Heart left ventricle (tissue), 16 donors: ENCODE measurements at regions not wholly inside any gene's neighbourhood (a gene's known extent, or its start where the extent isn't known, plus 50 kb on each side); places are given as distances from the start of the nearest gene placed in this dataset.

Experiments
- ATAC-seq, 4 donors: fragments of 200-7000 bp; cut with Tn5 transposase; one replicate each; pipeline ENCODE4 v1.9.1; 2020 to 2022; ENCODE audit warnings: moderate library complexity in 4 of 4, mild to moderate bottlenecking in 3 of 4, moderate number of reproducible peaks in 1 of 4
- DNase-seq, 5 donors: peaks; one replicate each; pipeline ENCODE4 v3.0.0-alpha.2; 2020
- H3K27ac ChIP-seq, 12 donors: fragments of 200-600 bp; sonication (generic) in 4 of 12; one replicate each; pipeline versions ENCODE4 v1.5.0 to v1.8.0; 2016 to 2022; ENCODE audit warnings: mild to moderate bottlenecking in 2 of 12
- H3K27me3 ChIP-seq, 9 donors: fragments of 200-600 bp; sonication (generic) in 2 of 9; one replicate each; pipeline versions ENCODE4 v1.5.1 to v1.8.0; 2016 to 2022; ENCODE audit warnings: mild to moderate bottlenecking in 3 of 9
- H3K36me3 ChIP-seq, 9 donors: fragments of 200-600 bp; sonication (generic) in 2 of 9; one replicate each; pipeline versions ENCODE4 v1.5.0 to v1.8.0; 2018 to 2022; ENCODE audit warnings: mild to moderate bottlenecking in 2 of 9
- H3K4me1 ChIP-seq, 12 donors: fragments of 200-600 bp; sonication (generic) in 4 of 12; one replicate each; pipeline versions ENCODE4 v1.5.0 to v1.8.0; 2016 to 2022; ENCODE audit warnings: mild to moderate bottlenecking in 3 of 12
- H3K4me3 ChIP-seq, 12 donors: fragments of 200-600 bp; sonication (generic) in 4 of 12; one replicate each; pipeline versions ENCODE4 v1.5.0 to v1.8.0; 2017 to 2022; ENCODE audit warnings: mild to moderate bottlenecking in 9 of 12, moderate library complexity in 4 of 12
- H3K9me3 ChIP-seq, 12 donors: fragments of 200-600 bp; sonication (generic) in 4 of 12; one replicate each; pipeline versions ENCODE4 v1.5.0 to v1.8.0; 2016 to 2022; ENCODE audit warnings: mild to moderate bottlenecking in 1 of 12
- CTCF ChIP-seq, 12 donors: fragments of 200-600 bp; sonication (generic) in 4 of 12; IDR thresholded peaks; one replicate each; pipeline versions ENCODE4 v1.5.0 to v1.8.0; 2018 to 2022; ENCODE audit warnings: antibody characterized with exemption in 12 of 12, mild to moderate bottlenecking in 5 of 12
- POLR2A ChIP-seq, 2 donors: fragments of 450-650 bp; IDR thresholded peaks; one replicate each; pipeline ENCODE4 v1.6.1; 2017; ENCODE audit warnings: antibody characterized with exemption in 2 of 2, mild to moderate bottlenecking in 2 of 2, moderate library complexity in 2 of 2
- WGBS, 4 donors: extraction: QIAGEN DNeasy Blood & Tissue Kit in 2 of 4; methylation state at CpG; one replicate each; pipeline versions ENCODE4 v1.1.5 to v1.1.7; 2013 to 2018; 5-methylcytosine and 5-hydroxymethylcytosine counted together
- intact Hi-C, 10 donors: fragments of 100-400 bp; cut with DNase I; formaldehyde crosslinking; loops; one replicate each; pipeline versions ENCODE4 v1.11.1 to v1.14.2; 2022
- donor health status: ischemic (EF 13 %, LVEDD 7.1; RV severe dilation, severe dysfunction).
- donor health status: healthy with polysubstance abuse.
- donor health status: DM: no; HTN: yes; CAD: no.
- donor health status: DM: no; HTN: no; CAD: no.
- donor health status: ischemic (EF 25% LVEDD 6.9; RV normal size, moderate dysfunction).
- donor health status: ischemic (EF 25% LVEDD 5.7; RV mildly dilated, moderate dysfunction).
- donor health status: healthy.
- donor health status: DM: yes; HTN: yes; CAD: no.
- donor health status: ischemic (EF 35%, LVEDD 5.7; RV mildly dilated, moderate dysfunction).
- donor health status: nonischemic (EF 11% LVEDD 7.7; RV severe dilation, severe dysfunction).
- donor health status: DM: yes; HTN: yes; CAD: no.
- donor health status: PGD.
- donor health status: ischemic (EF 29% LVEDD 5.4; RV normal size, mild dysfunction).
- donor health status: nonischemic (EF 23%, LVEDD 6.1; RV moderate dilation, normal function).

GRCh38 chr13:81577601-81578195, 1236.8 kb upstream of the SPRY2 start:
- H3K9me3 ChIP-seq: no peaks in the 10 kb centered on the region
- no peaks in the 10 kb centered on the region for H3K4me1 ChIP-seq
- no peaks in the 10 kb centered on the region for H3K36me3 ChIP-seq
- no peak overlapping the region for H3K4me3 ChIP-seq
- H3K27ac ChIP-seq: no peak overlapping the region
- ATAC-seq (no peak), DNase-seq (no peak)
- no peaks in the 10 kb centered on the region for H3K27me3 ChIP-seq
- WGBS, 4 donors: 15 to 27% (median 24%) methylated on average over 2 of the region's 2 CpGs
- TF ChIP-seq CTCF (IDR thresholded peaks at IDR 0.05) (no peak), POLR2A (IDR thresholded peaks at IDR 0.05) (no peak)
- intact Hi-C loops: no loop called here

GRCh38 chr13:81568824-81569223, 1227.9 kb upstream of the SPRY2 start:
- Histone ChIP-seq H3K36me3 (no peaks in the 10 kb centered on the region), H3K4me1 (no peaks in the 10 kb centered on the region), H3K27ac (no peak overlapping the region), H3K9me3 (peaks cover 0 to 2% (median 0%) of the 10 kb centered on the region in 12 donors), H3K4me3 (no peak overlapping the region), H3K27me3 (no peaks in the 10 kb centered on the region)
- 59 to 65% (median 60%) methylated on average over 3 of the region's 3 CpGs for WGBS, 4 donors
- TF ChIP-seq POLR2A (IDR thresholded peaks at IDR 0.05) (no peak), CTCF (IDR thresholded peaks at IDR 0.05) (no peak)
- intact Hi-C loops: no loop called here
- DNase-seq (no peak), ATAC-seq (no peak)

- no peak overlapping the region for H3K27ac ChIP-seq
- no peaks in the 10 kb centered on the region for H3K27me3 ChIP-seq
- DNase-seq: no peak
- H3K36me3 ChIP-seq: no peaks in the 10 kb centered on the region
- no peaks in the 10 kb centered on the region for H3K4me1 ChIP-seq
- WGBS, 4 donors: 86 to 95% (median 92%) methylated on average over 1 of the region's 1 CpG
- no peak overlapping the region for H3K4me3 ChIP-seq
- ATAC-seq: no peak
- H3K9me3 ChIP-seq: peaks cover 0 to 5% (median 0%) of the 10 kb centered on the region in 12 donors
- TF ChIP-seq CTCF (IDR thresholded peaks at IDR 0.05): no peak
- no peak for TF ChIP-seq POLR2A (IDR thresholded peaks at IDR 0.05)
- intact Hi-C loops: no loop called here
Observed at GRCh38 chr13:81565849-81566248, 1224.9 kb upstream of the SPRY2 start.

- intact Hi-C loops: no loop called here
- no peaks in the 10 kb centered on the region for H3K4me1 ChIP-seq
- DNase-seq (no peak), ATAC-seq (no peak)
- H3K27me3 ChIP-seq: no peaks in the 10 kb centered on the region
- no peak overlapping the region for H3K27ac ChIP-seq
- no peaks in the 10 kb centered on the region for H3K36me3 ChIP-seq
- TF ChIP-seq POLR2A (IDR thresholded peaks at IDR 0.05) (no peak), CTCF (IDR thresholded peaks at IDR 0.05) (no peak)
- no peak overlapping the region for H3K4me3 ChIP-seq
- peaks cover 0 to 5% (median 0%) of the 10 kb centered on the region in 12 donors for H3K9me3 ChIP-seq
Observed at GRCh38 chr13:81563091-81563490, 1222.2 kb upstream of the SPRY2 start.
